HG03469 (cell line): ENCODE measurements at regions not wholly inside any gene's neighbourhood (a gene's known extent, or its start where the extent isn't known, plus 50 kb on each side); places are given as distances from the start of the nearest gene placed in this dataset.

Experiments
- ATAC-seq: cut with Tn5 transposase; IDR thresholded peaks from one replicate; pipeline ENCODE4 v1.9.1; 2021; ENCODE audit warnings: mild to moderate bottlenecking, moderate library complexity, moderate number of reproducible peaks; ENCODE audit not compliant: unreplicated experiment

DNA sequence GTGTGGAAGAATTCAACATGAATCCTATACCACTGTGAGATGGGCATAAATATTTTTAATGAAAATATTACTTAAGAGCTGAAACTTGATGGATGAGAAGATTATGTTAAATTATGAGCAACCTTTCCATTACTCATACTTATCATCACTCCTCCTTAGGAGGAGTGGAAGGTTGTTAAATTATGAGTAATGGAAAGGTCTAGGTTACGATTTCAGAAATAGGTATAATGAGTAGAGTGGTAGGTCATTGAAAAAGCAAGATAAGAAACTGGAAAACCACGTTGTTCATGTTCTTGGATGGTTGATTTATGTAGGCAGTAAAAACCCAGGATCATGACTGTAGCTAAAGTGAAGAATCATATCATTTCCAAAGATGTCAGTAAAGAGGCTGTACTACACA is 973.2 kb upstream of the RAG2 start:
- no peak for ATAC-seq

DNA sequence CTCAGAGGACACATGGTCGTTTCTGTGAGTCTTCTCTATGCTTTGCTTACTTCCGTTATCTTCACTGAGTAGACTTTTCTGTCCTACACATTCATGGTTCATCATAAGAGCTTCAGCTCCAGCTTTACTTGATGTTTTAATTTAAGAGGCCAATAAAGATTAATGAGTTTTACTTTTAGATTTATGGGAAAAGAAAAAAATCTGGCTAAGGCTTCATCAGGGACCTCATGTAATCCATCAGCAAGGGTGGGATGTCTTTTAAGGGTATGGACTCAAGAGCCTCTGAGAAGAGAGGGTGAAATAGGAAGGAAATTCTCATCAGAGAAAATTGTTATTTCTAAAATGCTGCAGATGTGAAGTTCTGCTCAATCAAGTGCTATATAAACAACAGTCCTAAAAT is 963.0 kb upstream of the RAG2 start:
- no peak for ATAC-seq

DNA sequence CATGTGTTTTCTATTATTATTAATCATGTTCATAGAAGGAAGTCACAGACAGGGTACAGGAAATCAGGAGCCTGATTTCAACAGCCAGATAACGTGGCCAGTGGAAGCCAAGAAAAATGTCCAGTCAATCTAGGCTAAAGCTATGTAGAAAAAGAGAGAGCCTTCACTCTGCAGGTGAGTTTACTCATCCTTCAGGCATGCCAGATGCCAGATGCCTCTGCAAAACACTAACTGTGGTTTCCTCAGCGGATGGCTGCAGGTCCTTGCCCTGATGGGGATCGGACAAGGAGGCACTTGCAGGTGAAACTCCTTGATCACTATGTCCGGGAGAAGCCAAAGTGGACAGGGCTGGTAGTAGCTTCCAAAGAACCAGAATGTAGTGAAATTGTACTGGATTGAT is 962.3 kb upstream of the RAG2 start:
- ATAC-seq: no peak

DNA sequence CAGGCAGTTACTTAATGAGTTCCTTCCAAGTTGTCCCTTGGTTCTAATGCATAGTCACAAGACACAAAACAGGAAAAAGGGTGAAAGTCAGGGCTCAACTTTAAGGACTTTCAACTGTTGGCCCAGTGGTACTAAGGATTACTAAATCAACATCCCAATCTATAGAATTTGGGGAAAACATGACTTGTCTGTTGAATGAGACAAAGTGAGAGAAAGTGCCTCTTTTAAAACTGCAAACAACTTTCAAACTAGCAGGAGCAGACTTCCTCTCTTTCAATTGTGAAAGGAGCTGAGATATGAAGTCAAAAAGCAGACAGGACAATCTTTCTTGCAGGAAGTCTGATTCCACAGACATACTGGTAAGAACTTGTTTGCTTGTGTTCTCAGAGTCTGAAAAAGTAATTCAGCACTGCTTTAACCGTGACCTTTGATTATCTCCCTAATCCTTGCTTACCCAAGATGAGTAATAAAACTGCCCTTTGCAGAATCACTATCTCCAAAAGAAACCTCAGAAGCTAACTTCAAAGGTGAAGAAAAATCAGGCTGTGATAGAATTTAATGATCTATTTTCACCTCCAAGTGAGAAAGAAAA is 960.7 kb upstream of the RAG2 start:
- no peak for ATAC-seq

DNA sequence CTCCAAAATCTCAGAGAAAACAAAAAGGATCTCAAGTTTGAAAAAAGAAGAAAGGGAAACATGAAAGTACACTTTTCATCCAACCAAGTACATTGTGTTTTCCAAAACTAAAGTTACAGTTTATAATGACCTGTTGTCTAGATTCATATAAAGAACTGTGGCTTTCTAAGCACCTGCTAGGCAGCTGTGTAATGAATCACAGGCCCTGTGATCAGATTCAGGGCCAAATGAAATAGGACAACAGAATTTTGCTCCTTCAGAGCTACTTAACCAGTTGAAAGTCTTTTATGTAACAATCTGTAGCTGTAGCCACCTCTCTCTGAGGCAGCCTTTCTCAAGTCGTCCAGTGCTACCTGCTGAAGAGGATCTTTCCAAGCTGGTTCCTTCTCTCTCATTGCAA is 960.0 kb upstream of the RAG2 start:
- ATAC-seq: no peak

DNA sequence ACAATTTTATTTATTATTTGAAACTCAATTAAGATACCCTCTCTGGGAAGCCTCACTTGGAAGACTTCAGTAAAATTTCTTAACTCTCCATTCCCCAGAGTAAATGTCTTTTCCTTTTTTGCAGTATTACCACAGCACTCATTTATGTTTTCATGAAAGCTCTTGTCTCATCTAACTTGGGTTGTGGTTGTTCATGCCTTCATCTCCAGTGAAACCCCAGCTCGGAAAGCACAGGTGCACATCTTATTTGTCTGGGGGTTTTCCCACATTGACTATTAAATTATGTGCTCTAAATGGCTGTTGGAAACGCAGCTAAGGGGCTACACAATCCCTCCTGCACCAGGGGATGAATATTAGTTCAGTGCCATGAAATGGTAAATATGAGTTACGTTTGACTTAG is 954.2 kb upstream of the RAG2 start:
- ATAC-seq: no peak

DNA sequence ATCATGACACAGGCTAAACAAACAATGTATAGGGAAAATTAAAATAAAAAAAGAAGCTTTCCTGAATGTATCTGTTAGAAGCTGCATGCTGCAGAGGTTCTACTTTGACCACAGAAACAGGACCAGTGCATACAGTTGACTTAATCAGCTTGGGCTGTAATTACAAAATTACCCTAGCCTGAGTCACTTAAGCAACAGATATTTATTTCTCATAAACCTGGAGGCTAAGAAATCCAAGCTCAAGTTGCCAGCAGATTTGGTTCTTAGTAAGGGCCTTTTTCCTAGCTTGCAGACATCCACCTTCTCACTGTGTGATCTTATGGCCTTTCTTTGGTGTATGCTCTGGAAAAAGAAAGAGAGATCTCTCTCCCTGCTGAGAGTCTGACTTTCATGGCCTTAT is 946.5 kb upstream of the RAG2 start:
- no peak for ATAC-seq

DNA sequence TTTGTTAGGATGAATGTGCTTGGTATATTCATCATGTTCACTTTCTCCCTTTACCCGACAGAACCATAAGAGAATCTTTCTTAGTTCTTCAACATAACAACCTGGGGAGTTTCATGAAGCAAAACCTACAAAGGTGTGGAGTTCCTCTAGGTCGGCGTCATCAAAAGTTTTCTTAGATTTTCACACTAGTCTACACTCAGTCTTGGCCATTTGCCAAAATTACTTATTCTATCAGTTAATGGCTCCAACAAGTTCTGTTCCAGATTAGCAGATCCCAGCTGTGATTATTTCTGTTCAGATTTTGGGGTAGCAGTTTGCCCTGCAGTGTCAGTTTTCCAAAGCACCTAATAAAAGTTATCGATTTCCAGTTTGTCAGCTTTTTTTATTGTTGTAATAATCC is 935.8 kb upstream of the RAG2 start:
- no peak for ATAC-seq

DNA sequence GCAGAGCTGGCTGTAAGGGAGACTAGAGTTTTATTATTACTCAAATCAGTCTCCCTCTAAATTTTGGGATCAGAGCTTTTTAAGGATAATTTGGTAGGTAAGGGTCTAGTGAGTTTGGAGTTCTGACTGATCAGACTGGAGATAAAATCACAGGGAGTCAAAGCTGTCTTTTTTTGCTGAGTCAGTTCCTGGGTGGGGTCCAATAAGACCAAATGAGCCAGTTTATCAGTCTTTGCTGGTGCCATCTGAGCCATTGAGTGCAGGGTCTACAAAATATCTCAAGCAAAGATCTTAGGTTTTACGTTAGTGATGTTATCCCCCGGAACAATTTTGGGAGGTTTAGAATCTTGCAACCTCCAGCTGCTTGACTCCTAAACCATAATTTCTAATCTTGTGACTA is 935.1 kb upstream of the RAG2 start:
- no peak for ATAC-seq

DNA sequence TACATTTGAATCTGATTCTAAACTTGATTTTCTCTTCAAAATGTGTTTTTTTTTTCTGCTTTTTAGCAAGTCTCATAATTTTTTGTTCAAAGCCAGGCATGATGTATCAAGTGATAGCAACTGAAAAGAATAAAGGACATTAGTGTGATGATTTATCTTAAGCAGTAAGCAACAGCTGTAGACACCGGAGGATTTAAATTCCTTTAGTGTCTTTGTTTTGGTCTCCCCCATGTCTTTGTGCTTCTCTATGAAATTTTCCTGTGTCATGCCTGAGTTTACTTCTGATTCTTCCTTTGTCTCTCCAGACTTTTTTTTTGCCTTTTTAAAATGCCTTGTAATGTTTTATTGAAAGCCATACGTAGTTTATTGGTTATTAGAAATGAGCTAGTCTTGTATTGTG is 934.2 kb upstream of the RAG2 start:
- no peak for ATAC-seq

DNA sequence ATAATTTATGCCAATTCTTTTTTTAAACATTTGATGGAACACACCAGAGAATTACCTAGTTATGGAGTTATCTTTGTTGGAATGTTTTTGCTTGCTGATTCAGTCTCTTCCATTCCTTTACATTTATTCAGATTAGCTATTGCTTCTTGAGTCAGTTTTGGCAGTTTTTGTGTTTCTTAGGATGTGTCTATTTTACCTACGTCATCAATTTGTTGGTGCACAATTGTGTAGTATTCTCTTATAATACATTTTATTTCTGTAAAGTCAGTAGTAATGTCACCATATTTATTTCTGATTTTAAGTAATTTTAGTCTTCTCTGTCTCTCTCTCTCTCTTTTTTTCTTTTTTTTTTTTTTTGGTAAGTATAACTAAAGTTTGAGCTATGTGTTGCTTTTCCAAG is 929.5 kb upstream of the RAG2 start:
- no peak for ATAC-seq

DNA sequence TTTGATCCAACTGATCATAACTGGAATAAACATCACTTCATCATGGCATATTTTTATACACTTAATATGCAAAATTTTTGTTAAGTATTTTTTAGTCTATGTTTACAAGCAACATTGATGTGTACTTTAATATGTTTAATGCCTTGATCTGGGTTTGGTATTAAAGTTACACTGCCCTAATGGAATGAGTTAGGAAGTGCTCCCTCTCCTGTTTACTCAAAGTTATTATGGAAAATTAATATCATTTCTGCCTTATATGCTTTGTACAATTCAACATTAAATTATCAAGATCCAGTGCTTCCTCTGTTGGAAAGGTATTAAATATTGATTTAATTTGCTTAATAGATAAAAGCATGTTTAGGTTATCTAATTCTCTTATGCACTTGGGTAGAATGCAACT is 927.3 kb upstream of the RAG2 start:
- no peak for ATAC-seq

DNA sequence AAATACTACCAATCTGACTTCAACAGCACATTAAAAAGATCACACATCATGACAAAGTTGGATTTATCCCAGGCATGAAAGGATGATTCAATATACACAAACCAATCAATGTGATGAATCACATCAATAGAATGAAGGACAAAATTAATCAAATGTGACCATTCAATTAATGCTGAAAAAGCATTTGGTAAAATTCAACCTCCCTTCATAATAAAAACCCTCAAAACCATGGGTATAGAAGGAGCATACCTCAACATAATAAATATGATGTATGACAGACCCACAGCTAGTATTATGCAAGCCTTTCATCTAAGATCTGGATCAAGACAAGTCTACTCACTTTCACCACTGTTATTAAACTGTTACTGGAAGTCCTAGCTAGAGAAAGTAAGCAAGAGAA is 921.7 kb upstream of the RAG2 start:
- ATAC-seq: no peak

DNA sequence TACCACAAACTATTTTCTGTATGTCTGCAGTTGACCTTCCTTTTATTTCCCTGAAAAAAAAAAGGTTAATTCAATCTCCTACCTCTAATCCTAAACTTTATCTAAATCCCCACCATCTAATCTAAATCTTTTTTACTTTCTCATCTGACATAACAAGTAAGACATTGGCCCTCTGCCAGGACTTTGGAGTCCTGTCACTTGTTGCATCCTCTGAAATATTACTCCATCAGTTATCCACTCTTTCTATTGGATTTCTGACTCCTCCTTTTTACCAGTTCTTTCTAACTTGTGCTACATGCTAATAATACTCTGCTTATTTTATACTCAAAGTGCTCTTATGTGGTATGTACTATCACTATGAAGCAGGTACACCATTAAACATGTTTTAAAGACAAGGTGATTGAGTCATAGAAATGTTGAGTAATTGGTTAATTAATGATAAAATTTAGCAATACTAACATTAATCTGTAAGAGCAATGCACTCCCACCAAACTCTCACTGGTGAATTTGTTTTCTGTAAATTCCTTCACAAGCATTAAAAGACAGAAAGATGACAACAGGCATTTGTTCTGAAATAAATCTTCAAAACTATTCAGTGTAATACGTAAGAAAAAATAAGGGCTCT is 914.2 kb upstream of the RAG2 start:
- no peak for ATAC-seq

DNA sequence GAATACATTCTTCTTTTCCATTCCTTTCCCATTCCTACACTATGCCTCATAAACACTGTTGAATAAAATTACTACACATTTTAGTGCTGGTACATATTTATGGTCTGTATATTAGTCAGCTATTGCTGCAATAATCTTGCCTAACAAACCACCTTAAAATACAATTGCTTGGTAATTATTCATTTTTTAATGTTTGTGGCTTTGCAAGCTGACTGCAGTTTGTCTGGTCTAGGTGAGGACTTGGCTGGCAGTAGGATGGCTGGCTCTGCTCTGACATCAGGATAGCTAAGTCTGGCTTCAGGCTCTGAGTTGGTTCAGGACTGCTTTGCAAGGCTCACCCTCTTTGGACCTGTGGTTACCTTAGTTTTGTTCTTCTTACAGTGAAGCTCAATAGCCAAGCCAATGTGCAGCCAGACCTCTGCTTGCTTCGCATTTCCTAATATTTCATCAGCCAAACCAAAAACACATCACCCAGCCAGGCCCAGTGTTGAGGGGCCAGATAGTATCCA is 913.4 kb upstream of the RAG2 start:
- ATAC-seq: no peak

DNA sequence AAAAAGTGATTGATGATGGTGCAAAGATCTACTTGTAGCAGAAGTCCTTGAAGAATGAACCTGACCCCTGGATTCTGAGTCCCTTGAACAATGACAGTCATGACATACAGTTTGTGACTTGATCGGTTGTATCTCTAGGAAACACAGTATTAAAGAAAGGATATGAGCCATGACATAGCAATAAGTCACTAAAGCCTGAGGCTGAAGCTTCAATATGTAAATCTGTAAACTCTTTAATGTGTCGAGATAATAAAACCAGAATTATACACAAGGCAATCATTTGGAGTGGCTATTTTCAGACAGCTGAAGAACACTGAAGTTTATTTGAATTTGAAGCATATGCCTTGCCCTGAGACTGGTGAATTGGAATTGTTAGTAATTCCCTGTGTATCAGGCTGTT is 911.5 kb upstream of the RAG2 start:
- no peak for ATAC-seq

DNA sequence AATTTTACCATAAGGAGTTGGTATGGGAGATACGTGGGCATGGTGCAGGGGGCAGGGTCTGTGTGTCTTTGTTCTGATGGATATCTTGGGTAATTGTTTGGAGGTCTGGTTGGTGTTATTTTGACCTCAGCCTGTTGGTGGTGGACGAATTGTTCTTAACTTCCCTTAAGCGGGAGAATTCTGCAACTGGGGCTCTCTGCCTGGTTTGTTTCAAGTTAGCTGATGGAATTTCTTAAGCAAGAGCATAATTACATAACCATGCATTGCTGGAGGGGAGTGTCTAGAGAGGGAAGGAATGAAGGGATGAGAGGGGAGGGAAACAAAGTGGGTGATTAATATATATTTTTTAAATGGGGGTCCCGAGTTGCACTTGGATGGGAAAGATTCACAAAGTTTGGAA is 908.5 kb upstream of the RAG2 start:
- ATAC-seq: no peak

DNA sequence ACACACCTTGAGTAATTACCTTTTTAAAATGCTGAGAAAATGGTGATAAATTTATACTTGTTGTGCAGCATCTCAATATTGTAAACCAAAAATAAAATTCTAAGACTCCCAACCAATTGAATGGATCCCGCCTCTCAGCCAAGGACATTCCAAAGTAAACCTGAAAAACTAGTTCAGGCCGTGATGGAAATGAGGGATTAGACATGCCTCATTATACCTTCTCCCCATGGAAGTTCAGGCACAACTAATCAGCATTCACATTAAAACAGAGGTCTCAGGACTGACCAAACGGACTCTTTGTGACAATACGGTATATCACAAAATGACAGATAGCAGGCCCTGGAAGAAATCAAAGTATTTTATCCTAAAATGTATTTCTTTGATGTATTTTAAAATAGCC is 907.4 kb upstream of the RAG2 start:
- no peak for ATAC-seq

DNA sequence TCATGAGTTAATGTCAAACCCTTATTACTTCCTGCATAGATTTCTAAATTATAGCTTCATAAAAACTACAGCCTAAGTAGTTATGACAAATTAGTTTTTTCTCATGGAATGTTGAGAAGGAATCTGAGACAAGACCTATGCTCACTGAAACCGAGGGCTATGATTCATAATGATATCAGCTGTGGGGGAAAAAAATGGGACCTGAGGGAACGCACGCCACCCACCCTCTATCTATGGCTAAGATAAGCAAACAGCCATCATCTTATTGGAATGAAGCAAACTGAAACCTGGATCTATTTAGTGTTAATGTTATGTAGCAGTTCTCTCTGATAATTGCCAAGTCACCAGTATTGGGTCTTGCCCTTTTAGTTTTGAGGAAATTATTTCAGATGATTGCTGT is 906.9 kb upstream of the RAG2 start:
- no peak for ATAC-seq

DNA sequence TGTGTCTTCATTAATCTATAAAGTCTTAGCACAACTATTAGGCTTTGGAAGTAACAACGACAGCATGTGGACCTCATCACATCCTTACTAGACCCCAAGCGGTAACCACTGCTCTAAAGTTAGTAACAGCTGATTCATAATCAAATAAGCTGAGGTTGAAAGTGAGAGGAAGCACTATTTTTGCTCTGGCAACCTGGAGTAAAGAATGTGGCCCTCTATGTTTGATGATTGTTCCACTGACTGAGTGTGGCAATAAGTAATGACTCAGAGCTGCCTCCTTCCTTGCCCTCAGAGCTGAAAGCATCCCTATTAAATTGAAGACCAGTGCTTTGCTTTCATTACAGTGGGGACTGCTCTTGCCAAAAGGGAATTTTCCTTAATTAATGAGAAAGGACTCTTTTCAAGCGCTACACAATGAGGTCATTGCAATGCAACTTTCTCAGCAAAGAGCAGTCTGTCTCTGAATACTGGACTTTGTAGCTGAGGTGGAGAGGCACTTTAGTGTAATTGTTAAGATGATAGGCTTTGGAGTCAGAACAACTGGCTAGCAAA is 906.1 kb upstream of the RAG2 start:
- ATAC-seq: peak; percentile 90

DNA sequence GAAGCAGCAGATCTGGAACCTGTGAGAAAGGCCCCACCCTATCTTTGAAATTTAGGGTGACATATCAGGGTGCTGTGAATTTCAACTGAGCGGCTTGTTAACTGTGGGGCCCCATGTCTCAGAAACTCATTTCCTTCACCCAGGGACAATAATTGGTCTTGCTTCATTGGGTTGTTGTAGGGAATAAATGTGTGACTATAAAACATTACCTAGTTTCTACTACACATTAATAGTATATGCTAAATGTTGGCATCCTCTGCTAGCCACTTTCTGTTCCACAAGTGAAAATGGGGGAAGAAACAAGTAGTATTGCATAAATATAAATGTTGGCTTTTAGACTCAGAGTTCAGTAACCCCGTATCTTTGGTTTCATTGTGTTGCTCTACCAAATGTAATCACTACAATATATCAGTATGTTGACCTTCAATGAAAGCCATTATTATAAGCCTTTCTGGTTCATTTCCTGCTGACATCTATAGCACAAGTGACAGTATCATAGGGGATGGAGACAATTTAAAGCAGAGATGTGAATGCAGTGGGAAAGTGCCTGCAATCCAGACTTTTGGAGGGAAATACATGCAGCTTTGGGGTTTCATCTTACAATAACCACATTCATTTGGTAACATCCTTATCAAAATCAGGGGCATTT is 905.5 kb upstream of the RAG2 start:
- ATAC-seq: peak; percentile 30

DNA sequence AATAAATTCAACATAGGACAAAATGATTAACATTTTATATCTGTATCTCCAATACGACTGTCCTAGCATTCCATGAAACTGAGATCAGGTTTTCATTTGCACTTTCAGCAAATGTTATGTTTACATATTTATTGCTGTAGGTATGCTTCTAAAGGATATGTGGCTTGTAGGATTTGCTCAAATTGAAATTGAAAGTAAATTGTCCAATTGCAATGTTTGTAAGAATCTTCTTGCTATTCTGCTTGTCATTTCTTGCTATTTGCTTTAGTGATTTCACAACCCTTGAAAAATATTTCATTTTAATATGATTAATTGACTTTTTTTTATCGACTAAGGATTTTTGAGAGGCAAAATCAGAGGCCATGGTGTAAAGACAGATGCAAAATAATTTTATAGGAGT is 904.2 kb upstream of the RAG2 start:
- no peak for ATAC-seq
